SKM-1 (cell line): ENCODE measurements at regions not wholly inside any gene's neighbourhood (a gene's known extent, or its start where the extent isn't known, plus 50 kb on each side); places are given as distances from the start of the nearest gene placed in this dataset.
"Not testable (repeated sequence)": the region's sequence is repeated elsewhere in the genome, so short reads cannot be mapped to it uniquely, and the experiment has no call there.

Experiments
- DNase-seq: peaks from one replicate; lab custom pipeline; 2025; ENCODE audit not compliant: unreplicated experiment; lab: John Stamatoyannopoulos, UW

DNA sequence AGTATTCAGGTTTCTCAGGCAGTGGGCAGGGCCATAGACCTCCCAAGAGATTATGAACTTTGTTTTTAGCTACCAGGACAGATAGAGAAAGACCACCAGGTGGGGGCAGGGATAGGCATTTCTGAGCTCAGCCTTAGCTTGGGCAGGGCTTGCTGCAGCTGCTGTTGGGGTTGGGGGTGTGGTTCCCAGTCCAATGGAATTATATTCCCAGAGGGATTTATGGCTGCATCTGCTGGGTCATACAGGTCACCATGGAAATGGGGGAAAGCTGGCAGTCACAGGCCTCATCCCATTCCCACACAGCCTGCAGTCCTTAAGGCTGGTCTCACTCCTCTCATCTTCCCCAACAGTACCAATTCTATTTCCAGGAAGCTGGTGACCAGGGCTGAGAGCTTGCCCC, 144.6 kb upstream of the ZPLD1 start:
- no peak for DNase-seq

DNA sequence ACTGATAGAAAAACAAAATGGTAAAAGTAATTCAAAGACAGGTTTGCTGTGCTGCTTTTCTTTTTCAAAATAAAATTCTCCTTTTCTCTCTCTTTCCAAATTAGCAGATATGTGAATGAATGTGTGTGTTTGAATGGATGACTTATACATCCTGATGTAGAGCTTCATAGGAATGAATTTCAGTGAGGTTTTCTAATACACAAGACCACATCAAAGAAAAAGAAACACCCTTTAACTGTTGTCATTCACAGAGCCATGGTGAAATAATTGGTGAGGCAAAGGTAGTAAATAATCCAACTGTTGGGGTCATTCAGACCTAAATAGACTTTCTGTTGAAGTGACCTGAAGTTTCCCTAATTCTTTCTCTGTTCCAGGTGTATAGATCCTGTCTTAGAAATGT, 139.1 kb upstream of the ZPLD1 start:
- no peak for DNase-seq

DNA sequence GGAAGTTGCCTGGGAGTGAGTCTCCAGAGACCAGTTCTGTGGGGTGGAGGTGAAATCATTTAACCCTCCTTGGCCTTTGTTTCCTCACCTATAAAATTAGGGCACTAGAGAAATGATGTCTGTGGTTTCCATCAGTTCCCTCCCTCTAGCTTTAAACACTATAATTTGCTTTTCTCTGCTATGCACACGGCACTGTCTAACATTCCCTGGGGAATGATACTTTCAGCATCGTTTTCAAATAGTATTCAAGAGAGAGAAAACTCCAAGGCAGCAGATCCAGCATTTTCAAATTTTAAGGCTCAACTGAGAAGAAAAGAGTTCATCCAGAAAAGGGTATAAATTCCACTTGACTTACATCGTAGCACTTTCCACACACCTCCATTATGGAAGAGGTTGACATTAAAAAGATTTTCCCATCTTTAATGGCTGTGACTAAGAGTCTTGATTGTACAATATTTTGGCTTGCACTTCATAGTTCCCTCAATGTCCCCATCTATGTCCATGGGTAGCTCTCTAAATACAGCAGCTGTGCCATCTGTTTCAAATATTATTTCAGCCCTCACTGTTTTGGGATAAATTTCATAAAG, 137.7 kb upstream of the ZPLD1 start:
- DNase-seq = no peak

DNA sequence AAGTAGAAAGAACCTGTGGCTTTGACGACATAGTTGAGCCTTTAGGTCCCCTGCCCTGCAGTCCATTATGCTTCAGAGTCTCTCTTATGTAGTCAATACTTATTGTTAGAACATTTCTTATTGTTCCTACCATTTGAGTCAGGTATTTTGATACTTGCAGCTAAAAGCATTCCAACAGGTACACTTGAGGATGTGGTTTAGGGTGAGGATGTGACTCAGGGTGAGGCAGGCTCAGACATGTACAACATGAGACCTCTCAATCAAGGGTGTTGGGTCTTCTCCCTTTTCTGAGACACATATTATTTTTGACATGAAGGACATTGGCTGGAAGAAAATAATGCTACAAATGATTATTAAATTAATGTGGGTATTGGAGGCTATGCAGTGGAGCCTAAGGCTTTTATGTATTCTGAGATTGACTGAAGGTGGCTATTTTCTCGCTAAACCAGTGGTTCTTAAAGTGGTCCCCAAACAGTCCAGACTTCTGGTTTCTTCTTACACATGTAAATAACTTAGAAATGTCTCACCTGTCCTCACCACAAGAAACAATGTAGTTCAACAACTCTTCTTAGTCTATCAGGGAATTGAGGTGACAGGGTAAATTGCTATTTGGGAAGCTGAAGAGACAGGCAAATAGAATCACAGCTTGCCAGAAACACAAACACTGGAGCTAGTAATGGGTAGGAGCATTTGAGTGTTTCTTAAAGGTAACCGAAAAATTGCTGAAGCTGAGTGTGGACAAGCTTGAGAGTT, 135.5 kb upstream of the ZPLD1 start:
- no peak for DNase-seq

DNA sequence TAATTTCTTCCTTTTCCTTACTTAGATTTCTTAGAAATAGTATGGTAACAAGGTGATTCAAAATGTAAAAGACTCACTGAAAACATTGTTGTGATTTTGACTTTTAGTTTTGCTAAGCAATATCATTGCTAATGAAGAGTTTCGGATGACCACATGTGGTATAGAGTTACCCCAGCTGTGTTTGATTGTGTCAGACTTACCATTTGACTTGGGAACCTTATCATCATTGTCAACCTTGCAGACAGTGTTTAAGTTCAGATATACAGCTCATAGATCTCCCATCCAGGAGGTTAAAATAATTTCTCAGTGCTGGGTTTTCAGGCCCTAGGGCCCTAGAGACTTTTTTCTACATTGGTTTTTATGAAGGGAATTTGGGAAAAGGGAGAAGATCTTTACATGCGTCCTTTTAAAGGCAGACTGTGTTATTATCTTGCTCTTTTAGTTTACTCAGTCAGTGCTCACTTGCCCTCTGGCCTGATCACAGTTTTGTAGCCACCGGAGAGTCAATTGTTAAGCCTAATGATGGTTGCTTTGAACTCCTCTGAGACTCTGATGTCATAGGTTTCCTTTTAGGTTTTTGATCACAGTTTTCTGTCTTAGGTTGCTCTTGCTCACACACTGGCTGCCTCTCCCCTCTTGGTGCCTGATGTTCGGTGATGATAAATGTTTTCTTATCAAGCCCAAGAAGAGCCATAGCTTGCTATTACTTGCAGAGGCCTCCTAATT, 133.5 kb upstream of the ZPLD1 start:
- DNase-seq = no peak

DNA sequence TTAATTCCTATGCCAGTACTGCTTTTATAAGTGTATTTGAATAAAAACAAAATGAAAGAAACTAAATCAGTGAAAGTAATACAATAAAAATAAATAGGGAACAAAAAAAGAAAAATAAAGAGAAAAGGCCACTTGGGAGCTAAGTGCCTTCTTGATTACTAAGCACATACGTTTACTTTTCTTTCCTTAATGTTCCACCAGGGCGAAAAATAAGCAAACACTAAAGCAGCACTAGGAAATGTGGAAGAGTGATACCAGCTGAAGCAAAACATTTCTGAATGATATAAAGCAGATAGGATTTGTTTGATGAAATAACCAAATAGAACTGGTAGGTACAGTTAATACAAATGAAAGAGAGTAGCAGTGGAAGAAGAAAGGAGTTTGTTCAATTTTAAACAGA, 132.8 kb upstream of the ZPLD1 start:
- DNase-seq = no peak

DNA sequence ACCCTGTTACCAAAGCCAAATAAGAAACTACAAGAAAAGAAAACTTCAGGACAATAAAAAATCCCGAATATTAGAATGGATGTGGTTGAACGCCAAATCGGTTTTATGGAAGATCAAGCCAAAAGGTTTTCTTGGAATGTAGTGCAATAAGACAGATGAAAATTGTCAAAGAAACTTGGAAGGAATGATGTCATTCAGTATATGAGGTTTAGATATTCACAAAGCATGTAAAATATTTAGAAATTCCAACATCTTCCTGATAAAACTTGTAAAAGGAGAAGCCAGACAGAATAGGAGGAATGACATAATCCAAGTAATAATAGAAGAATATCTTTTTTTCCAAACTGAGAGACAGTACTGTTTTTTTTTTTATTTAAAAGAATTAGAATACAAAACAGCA, 130.3 kb upstream of the ZPLD1 start:
- DNase-seq = no peak

DNA sequence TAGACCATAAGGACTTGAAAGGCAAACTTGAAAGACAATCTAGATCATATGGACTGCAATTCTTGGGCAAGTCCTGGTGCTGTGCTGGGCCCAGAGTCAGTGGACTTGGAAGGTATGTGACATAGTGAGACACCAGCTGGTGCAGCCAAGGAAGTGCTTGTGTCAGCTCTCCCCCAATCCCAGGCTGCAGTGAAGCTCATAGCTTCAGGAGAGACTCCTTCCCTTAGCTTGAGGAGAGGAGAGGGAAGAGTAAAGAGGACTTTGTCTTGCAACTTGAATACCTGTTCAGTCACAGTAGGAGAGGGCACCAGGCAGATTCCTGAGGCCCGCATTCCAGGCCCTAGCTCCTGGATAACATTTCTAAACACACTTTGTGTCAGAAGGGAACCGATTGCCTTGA, 127.4 kb upstream of the ZPLD1 start:
- DNase-seq = no peak

DNA sequence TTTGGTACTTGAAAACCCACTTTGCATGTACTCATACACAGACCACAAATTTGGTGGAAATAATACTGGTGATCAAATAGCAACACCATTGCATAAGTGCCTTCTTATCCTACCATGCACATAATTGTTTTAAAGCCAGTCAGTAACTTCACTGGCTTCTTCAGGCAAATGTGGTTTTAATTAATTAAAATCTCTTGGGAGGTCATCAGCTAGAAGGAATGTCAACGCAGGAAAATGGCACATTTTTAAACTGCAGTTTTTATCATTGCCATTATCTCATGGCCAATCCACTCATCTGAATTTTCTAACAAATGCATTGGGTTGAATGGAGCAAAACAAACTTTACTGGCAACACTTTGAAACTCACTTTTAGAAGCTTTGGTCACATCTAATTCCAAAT, 105.7 kb upstream of the ZPLD1 start:
- no peak for DNase-seq

DNA sequence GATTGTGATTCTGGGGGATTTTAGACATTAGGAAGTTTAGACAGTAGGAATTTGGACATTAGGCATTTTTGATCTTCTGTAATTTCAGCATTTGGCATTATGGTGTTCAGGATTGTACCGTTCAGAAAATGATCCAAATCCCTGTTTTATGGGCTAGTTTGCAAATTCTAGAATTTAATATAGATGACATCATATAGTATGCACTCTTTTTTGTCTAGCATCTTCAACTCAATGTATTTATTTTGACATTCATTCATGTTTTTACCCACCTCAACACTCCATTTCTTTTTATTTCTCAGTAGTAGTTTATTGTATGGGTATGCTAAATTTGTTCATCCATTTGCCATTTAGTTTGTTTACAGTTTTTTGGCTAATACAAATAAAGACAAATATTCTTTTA, 105.3 kb upstream of the ZPLD1 start:
- DNase-seq = no peak

DNA sequence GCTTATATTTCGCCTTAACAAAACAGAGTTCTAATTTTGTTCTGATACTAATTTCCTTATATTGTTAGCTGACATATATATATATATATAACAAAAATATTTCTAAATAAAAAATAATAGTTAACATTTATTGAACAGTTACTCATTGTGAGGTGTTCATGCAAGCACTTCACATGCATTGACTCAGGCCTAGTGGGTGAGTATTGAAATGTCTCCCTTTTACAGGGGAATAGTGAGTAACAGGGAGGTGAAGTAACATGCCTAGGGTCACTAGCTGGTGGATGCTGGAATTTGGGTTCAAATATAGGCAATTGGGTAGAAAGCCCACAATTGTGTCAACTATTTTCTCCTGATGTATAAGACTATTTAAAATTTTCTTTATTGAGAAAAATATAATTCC, 102.6 kb upstream of the ZPLD1 start:
- no peak for DNase-seq

DNA sequence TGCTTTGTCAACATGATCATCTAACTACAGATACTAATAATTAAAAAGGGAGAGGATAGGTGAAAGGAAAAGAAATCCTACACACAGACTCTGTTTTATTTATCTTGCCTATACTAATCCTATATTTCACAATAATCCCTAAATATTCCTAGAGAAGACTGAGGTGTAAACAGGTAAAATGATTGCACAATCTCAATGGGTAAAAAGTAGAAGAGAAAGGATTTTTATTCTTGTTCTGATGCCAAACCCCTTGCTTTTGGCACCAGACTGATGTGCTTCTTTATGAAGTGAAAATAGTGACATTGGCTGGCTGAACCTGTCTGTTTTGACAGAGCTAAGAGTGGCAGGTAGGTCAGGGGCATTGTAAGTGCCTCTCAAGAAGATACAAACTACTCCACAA, 101.9 kb upstream of the ZPLD1 start:
- DNase-seq = no peak

DNA sequence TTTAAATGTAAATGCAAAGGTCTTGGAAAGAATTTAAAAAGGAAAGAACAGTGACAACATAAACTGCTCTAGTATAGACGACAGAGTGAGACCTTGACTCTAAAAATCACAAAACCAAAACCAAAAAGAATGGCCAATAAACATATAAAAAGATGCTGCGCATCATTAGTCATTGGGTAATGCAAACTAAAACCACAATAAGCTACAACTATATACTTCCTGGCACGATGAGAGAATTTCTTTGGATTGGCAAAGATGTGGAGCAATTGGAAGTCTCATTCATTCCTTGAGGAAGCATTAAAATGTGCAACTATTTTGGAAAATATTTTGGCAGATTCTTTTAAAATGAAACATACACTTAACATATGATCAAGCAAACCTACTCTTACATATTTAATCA, 98.7 kb upstream of the ZPLD1 start:
- DNase-seq = no peak

DNA sequence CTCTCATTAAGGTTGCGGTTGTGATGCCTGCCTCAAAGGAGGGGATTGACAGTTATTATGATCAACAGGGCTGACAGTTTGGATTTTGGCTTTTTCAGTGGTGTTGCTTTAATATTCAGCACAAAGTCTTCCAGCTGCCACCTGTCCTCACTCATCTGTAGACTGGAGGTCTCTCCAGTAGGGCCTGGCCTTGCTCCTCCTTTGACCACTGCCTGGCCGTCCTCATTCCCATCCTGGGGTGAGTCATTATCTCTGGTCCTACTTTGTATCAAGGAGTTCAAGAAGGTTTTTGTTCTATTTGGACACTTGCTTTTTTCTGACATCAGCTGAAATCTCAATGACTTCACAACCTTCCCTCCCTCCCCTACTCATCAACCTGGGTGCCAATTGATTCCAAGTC, 95.1 kb upstream of the ZPLD1 start:
- DNase-seq = no peak

DNA sequence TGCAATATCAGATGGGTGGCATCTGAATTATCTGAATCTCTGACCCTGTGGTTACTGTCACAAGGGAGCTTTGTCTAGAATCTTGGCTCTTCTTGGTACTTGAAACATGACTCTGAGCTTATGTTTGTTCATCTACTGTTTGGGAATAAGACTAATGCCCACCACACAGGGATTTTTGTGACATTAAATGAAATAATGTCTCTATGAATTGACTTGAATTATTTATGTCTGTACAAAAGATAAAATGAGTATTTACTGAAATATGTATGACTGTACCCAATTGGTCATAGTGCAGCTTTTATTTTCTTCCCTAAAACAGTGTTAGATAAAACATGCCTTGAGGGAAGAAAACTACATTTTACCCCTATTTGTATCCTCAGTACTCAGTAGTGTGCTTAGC, 87.9 kb upstream of the ZPLD1 start:
- no peak for DNase-seq

DNA sequence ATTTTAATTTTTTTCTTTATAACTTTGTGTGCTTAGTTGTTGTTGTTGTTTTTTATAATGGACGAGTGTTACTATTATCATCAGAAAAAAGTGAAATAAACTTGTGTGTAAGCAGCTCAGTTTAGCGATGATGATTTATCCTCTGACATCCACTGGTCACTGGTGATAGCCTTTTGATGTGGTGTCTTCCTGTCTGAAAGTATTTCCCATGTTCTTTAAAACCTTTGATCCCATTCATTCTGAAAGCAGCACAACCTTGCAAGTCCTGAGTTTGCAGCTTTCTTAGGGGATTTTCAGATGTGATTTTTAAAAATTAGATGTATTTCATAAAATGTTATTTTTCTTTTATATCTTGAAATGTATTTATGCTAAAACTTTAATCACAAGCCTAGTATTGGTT, 85.9 kb upstream of the ZPLD1 start:
- no peak for DNase-seq

DNA sequence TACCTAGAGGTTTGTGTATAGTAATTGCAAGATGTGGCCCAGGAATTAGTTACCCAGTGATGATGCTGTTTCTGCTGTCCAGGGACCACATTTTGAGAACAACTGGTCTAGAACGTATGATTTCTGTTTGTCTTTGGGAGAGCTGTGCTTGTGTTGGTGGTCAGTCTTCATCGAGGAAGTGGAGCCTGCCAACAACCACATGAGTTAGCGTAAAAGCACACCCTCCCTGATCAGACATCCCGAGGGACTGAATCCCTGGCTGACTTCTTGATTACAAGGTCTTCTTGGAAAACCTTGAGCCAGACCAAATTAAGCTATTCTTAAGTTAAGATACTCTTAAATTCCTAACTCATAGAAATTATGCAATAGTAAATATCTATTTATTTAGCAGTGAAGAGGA, 81.7 kb upstream of the ZPLD1 start:
- DNase-seq = no peak

DNA sequence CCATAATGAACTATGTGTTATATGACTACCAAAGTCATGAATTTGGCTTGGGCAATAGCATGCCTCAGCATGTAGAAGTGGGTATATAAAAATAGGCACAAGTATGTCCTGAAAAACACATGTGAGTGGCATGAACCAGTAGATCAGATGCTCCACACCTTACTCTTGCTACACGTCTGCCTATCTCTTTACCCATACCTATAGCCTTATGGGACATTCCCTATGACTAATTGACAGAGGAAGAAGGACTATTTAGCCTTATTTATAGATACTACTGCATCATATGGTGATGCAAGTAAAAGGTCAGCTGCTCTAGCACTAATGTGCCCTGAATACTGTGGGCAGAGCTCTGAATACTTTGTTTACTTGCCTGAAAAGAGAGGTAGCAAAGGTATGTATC, 81.0 kb upstream of the ZPLD1 start:
- no peak for DNase-seq

DNA sequence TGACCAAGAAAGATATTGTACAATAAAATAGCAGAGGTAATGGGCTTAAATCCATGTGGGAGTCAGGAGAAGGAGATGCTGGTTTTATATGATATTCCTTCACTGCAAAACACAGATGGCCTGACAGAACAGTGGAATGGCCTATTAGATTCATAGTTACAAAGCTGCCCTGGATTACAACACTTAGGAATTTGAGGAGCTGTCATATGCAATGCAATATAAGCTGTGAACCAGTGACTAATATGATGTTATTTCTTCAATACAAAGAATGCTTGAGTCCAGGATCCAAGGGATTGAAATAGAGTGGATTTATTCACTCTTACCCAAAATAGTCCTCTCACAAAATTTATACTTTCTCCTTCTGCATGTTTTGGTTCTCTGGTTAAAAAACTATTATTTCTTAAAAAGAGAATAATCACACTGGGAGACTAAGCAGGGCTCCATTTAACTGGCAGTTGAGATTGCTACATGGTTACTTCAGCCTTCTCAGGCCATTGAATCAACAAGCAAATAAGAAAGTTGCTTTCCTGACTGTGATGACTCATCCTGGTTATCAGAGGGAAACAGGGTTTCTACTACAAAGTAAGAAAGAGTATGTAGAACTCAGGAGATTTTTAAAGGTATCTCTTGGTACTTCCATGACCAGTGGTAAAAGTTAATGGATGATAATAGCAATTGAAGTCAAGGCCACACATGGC, 79.8 kb upstream of the ZPLD1 start:
- DNase-seq = no peak

DNA sequence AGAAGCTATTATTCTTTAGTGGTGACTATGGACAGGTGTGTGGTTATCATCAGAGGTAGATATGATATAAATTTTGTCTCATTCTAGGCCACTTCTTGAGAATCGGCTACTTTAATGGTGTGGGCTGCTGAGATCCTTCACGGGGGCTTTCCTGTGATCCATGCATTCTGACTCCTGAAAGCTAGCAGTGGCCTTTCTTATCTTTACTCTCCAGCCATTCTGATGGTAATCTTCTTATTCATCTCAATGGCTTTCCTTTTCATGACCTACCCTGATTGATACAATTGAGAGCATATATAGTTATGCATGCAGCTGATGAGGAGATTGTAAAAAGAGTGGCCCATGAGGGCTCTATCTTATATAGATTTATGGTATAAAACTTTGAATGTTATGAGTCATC, 78.3 kb upstream of the ZPLD1 start:
- DNase-seq = no peak

DNA sequence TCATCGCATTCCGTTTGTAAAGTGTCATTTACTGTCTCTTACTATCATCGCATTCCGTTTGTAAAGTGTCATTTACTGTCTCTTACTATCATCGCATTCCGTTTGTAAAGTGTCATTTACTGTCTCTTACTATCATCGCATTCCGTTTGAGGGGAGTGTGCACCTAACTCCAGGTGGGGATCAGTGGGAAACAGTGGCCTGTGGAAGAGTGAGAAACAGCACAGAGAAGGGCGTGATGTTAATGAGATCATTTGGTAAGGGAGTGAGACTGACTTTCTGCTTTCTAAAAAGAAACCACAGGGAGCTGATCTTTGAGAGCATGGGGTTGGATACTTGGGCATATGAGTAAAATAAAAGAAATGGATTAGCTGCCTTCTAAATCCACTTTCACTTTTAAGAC, 77.5 kb upstream of the ZPLD1 start:
- not testable (repeated sequence) for DNase-seq
